SK-N-SH (cell line): ENCODE measurements at regions not wholly inside any gene's neighbourhood (a gene's known extent, or its start where the extent isn't known, plus 50 kb on each side); places are given as distances from the start of the nearest gene placed in this dataset.
"Not testable (repeated sequence)": the region's sequence is repeated elsewhere in the genome, so short reads cannot be mapped to it uniquely, and the experiment has no call there.

Source experiments
- CTCF ChIA-PET: fragments of 300-600, 350-600 bp; formaldehyde crosslinking; extraction: SDS; loops from one replicate; lab custom pipeline; 2021; lab: Yijun Ruan, JAX
- POLR2A ChIA-PET: fragments of 350-600 bp; sonication (Branson Sonifier 250); formaldehyde crosslinking; extraction: SDS; loops from one replicate; lab custom pipeline; 2020; ENCODE audit warnings: antibody characterized with exemption, inconsistent platforms; lab: Yijun Ruan, JAX
- DNase-seq: peaks from one replicate; pipeline ENCODE4 v3.0.0; 2012
- H2AFZ ChIP-seq: fragments of 200-600 bp; sonication (generic); 2 replicates; pipeline ENCODE4 v1.8.1; 2016; ENCODE audit warnings: antibody characterized with exemption, mild to moderate bottlenecking, low read depth
- H3F3A ChIP-seq: fragments of 200-600 bp; sonication (generic); replicated peaks from 2 replicates; pipeline ENCODE3; 2016; ENCODE audit warnings: antibody characterized with exemption, mild to moderate bottlenecking; ENCODE audit not compliant: insufficient read depth
- H3K27ac ChIP-seq, 2 experiments: fragments of 200-500 bp in 1 of 2; fragments of 200-600 bp in 1 of 2; sonication (Bioruptor generic) in 1 of 2; sonication (generic), shearing (Covaris generic) in 1 of 2; 2 replicates each; pipeline versions ENCODE4 v1.5.1 to v1.6.1; 2014 to 2016; ENCODE audit warnings: low read depth in 2 of 2, inconsistent platforms in 1 of 2, low read length in 1 of 2, mild to moderate bottlenecking in 1 of 2, mixed read lengths in 1 of 2
- H3K27me3 ChIP-seq: fragments of 200-600 bp; sonication (generic), shearing (Covaris generic); 2 replicates; pipeline ENCODE4 v1.6.1; 2016; ENCODE audit warnings: mixed run types; ENCODE audit not compliant: insufficient read depth
- H3K36me3 ChIP-seq, 2 experiments: fragments of 200-500 bp in 1 of 2; fragments of 200-600 bp in 1 of 2; sonication (Bioruptor generic) in 1 of 2; sonication (generic) in 1 of 2; replicated peaks in 1 of 2; 2 replicates each; pipeline versions ENCODE3 to v1.5.1; 2014 to 2016; ENCODE audit warnings: low read length in 1 of 2, mild to moderate bottlenecking in 1 of 2; ENCODE audit not compliant: insufficient read depth in 2 of 2, control insufficient read depth in 1 of 2
- H3K4me1 ChIP-seq, 2 experiments: fragments of 200-500 bp in 1 of 2; fragments of 200-600 bp in 1 of 2; sonication (Bioruptor generic) in 1 of 2; sonication (generic), shearing (Covaris generic) in 1 of 2; 2 replicates each; pipeline versions ENCODE4 v1.5.1 to v1.6.1; 2014 to 2016; ENCODE audit warnings: low read depth in 1 of 2, low read length in 1 of 2, mixed run types in 1 of 2; ENCODE audit not compliant: insufficient read depth in 2 of 2, control insufficient read depth in 1 of 2
- H3K4me2 ChIP-seq: fragments of 200-600 bp; sonication (generic), shearing (Covaris generic); 2 replicates; pipeline ENCODE4 v1.6.1; 2017; ENCODE audit warnings: mixed run types
- H3K4me3 ChIP-seq, 2 experiments: fragments of 200-500 bp in 1 of 2; fragments of 200-600 bp in 1 of 2; sonication (Bioruptor generic) in 1 of 2; sonication (generic), shearing (Covaris generic) in 1 of 2; 2 replicates each; pipeline versions ENCODE4 v1.5.1 to v1.8.1; 2014 to 2016; ENCODE audit warnings: low read depth in 2 of 2, inconsistent platforms in 1 of 2, low read length in 1 of 2, mild to moderate bottlenecking in 1 of 2, mixed read lengths in 1 of 2, moderate library complexity in 1 of 2
- H3K79me2 ChIP-seq: fragments of 200-600 bp; sonication (generic); 2 replicates; pipeline ENCODE4 v1.8.1; 2017; ENCODE audit warnings: mild to moderate bottlenecking; ENCODE audit not compliant: insufficient read depth
- H3K9ac ChIP-seq: fragments of 200-600 bp; sonication (generic); 2 replicates; pipeline ENCODE4 v1.6.1; 2017; ENCODE audit warnings: mixed run types
- H3K9me2 ChIP-seq: fragments of 200-600 bp; sonication (generic); 2 replicates; pipeline ENCODE4 v1.6.1; 2017; ENCODE audit warnings: mixed run types
- H3K9me3 ChIP-seq: fragments of 200-600 bp; sonication (generic); 2 replicates; pipeline ENCODE4 v1.6.1; 2017; ENCODE audit warnings: mixed run types, mild to moderate bottlenecking, moderate library complexity
- H4K20me1 ChIP-seq: fragments of 200-600 bp; sonication (generic); 2 replicates; pipeline ENCODE4 v1.6.1; 2017; ENCODE audit warnings: mild to moderate bottlenecking, mixed run types; ENCODE audit not compliant: insufficient read depth
- EZH2phosphoT487 ChIP-seq: fragments of 200-600 bp; sonication (generic); IDR thresholded peaks from 2 replicates; pipeline ENCODE4 v1.6.1; 2017; ENCODE audit warnings: low read depth, mixed run types, mild to moderate bottlenecking, antibody characterized with exemption, moderate library complexity, borderline replicate concordance
- WGBS: methylation state at CpG from one replicate; pipeline ENCODE4 v1.1.6; 2017; ENCODE audit warnings: low lambda C conversion rate; 5-methylcytosine and 5-hydroxymethylcytosine counted together
- small RNA-seq, 7 experiments: library from RNA; depleted of rRNA; stranded (forward); fragments of <200 nt; gene quantifications; one replicate each; pipeline ENCODE3, GENCODE V24; 2012

DNA sequence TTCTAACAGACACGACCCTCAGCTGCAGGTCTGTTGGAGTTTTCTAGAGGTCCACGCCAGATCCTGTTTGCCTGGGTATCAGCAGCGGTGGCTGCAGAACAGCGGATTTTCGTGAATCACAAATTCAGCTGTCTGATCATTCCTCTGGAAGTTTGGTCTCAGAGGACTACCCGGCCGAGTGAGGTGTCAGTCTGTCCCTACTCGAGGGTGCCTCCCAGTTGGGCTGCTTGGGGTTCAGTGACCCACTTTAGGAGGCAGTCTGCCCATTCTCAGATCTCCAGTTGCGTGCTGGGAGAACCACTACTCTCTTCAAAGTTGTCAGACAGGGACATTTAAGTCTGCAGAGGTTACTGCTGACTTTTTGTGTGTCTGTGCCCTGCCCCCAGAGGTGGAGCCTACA, 1664.1 kb downstream of the RPIA start:
- WGBS: 16% methylated on average over 5 of the region's 9 CpGs
- H3K27me3 ChIP-seq, DNase-seq, H3K27ac ChIP-seq, CTCF ChIA-PET, H3K9me3 ChIP-seq, H2AFZ ChIP-seq, H4K20me1 ChIP-seq, H3K4me1 ChIP-seq, H3K9me2 ChIP-seq, H3F3A ChIP-seq, H3K36me3 ChIP-seq, H3K4me3 ChIP-seq, H3K9ac ChIP-seq, H3K79me2 ChIP-seq, H3K4me2 ChIP-seq, POLR2A ChIA-PET: not testable (repeated sequence)

DNA sequence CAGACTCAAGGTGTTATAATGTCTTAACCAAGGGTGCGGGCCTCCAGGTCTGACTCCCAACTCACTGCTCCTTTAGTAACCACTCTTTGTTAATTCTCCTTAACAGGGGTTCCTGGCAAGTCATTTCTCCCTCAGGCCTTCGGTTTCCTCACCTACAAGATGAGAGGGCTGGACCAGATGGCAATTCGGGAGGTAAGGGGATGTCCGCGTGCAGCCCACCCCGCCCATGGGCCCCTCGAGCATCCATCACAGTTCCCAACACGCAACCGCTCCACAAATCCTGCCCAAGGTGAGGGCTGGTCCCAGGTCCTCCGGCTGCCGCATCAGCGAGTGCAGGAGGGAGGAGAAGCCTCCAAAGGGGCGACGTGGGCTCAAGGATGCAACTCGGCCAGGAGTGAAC, 1667.9 kb downstream of the RPIA start:
- H3K4me2 ChIP-seq, H3K36me3 ChIP-seq, POLR2A ChIA-PET, H3K79me2 ChIP-seq, H3K27ac ChIP-seq, H3K9me2 ChIP-seq, H3K4me1 ChIP-seq, H2AFZ ChIP-seq, H4K20me1 ChIP-seq, H3K9me3 ChIP-seq, H3K9ac ChIP-seq, H3K27me3 ChIP-seq, DNase-seq, H3K4me3 ChIP-seq, H3F3A ChIP-seq, CTCF ChIA-PET: not testable (repeated sequence)
- WGBS: 30% methylated on average over 9 of the region's 15 CpGs

DNA sequence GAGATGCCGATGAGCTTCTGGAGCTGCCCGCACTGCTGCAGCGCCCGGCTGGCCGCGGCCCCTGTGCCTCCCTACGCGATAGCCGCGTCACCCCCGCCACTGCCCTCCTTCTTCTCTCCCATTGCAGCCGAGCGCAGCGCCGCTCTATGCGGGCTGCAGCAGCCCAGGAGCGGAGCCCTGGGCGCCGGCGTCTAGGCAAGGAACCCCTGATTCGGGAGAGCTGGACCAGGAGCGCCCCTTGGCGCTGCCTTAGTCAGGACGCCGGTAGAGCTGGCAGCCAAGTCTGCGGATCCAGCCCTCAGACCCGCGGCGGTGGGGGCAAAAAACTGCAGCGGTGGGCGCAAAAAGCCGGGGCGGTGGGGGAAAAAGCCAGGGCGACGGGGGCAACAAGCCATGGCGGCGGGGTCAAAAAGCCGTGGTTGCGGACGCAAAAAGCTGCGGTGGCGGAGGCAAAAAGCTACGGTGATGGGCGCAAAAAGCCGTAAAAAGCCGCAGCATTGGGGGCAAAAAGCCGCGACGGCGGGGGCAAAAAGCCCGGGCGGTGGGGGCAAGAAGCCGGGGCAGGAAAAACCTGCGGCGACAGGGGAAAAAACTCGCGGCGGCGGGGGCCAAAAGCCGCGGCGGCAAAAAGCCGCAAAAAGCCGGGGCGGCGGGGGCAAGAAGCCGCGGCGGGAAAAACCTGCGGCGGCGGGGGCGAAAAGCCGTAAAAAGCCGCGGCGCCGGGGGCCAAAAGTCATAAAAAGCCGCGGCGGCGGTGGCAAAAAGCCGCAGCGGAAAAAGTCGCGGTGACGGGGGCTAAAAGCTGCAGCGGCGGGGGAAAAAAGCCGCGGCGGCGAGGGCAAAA, 1668.6 kb downstream of the RPIA start:
- H3K27me3 ChIP-seq, H3K4me3 ChIP-seq, H3F3A ChIP-seq, H4K20me1 ChIP-seq, POLR2A ChIA-PET, H3K9me3 ChIP-seq, H3K79me2 ChIP-seq, H3K4me1 ChIP-seq, H3K9ac ChIP-seq, H2AFZ ChIP-seq, DNase-seq, H3K27ac ChIP-seq, H3K9me2 ChIP-seq, CTCF ChIA-PET, H3K36me3 ChIP-seq: not testable (repeated sequence)
- TF ChIP-seq EZH2phosphoT487: peak; percentile 89; the same call in 1 of the 2 replicates
- 14% methylated on average over 63 of the region's 93 CpGs for WGBS
- peak overlapping the region; percentile 47 for H3K4me2 ChIP-seq

DNA sequence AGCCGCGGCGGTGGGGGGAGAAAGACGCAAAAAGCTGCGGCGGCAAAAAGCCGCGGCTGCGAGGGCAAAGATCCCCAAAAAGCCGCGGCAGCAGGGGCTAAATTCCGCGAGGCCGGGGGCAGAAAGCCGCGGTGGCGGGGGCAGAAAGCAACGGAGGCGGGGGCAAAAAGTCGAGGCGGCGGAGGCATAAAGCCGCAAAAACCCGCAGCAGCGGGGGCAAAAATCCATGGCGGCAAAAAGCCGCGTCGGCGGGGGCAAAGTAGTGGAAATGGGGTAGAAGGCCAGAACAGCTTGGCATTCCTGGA, 1669.2 kb downstream of the RPIA start:
- H3K9me2 ChIP-seq, DNase-seq, H3K4me3 ChIP-seq, CTCF ChIA-PET, H4K20me1 ChIP-seq, H3K9me3 ChIP-seq, H3K36me3 ChIP-seq, H3K9ac ChIP-seq, H3K79me2 ChIP-seq, H3F3A ChIP-seq, POLR2A ChIA-PET, H2AFZ ChIP-seq, H3K4me1 ChIP-seq, H3K27me3 ChIP-seq, H3K27ac ChIP-seq: not testable (repeated sequence)
- H3K4me2 ChIP-seq: peak overlapping the region; percentile 47; the same call in 1 of the 2 replicates
- WGBS: 15% methylated on average over 30 of the region's 30 CpGs

Small RNA genes lying in the stretch of these regions (small RNA-seq; reads per million reads assigned to genes)
- gene AC233263.1 (0 reads per million in 7 experiments), gene AC233263.2 (0 reads per million in 7 experiments), gene IGKV1D-35 (0 reads per million in 7 experiments), gene IGKV2D-19 (0 reads per million in 7 experiments), gene IGKV2D-36 (0 reads per million in 7 experiments), gene IGKV2D-38 (0 reads per million in 7 experiments), gene IGKV3D-25 (0 reads per million in 7 experiments)
